HepG2 (cell line): ENCODE measurements at regions not wholly inside any gene's neighbourhood (a gene's known extent, or its start where the extent isn't known, plus 50 kb on each side); places are given as distances from the start of the nearest gene placed in this dataset.

Experiments
- BORCS8-MEF2B ChIP-seq: sonication (generic); formaldehyde crosslinking; IDR thresholded peaks from 2 replicates; pipeline ENCODE4 v1.8.0; 2022; ENCODE audit warnings: mild to moderate bottlenecking, missing genetic modification reagents
- CHCHD3 ChIP-seq: sonication (generic); formaldehyde crosslinking; IDR thresholded peaks from 2 replicates; pipeline ENCODE4 v1.8.0; 2022; ENCODE audit warnings: mild to moderate bottlenecking, missing genetic modification reagents, moderate library complexity
- ETV6 ChIP-seq: sonication (generic); formaldehyde crosslinking; conservative IDR thresholded peaks from 2 replicates; pipeline ENCODE4 v1.4.0; 2020; ENCODE audit warnings: missing genetic modification reagents
- FOXO1 ChIP-seq: sonication (generic); formaldehyde crosslinking; IDR thresholded peaks from 2 replicates; pipeline ENCODE4 v1.4.0; 2020; ENCODE audit warnings: missing genetic modification reagents
- HDAC1 ChIP-seq: sonication (generic); formaldehyde crosslinking; IDR thresholded peaks from 2 replicates; pipeline ENCODE4 v1.5.1; 2020; ENCODE audit warnings: mild to moderate bottlenecking, missing genetic modification reagents
- PAXIP1 ChIP-seq: sonication (generic); formaldehyde crosslinking; conservative IDR thresholded peaks from 2 replicates; pipeline ENCODE4 v1.4.0; 2020; ENCODE audit warnings: mild to moderate bottlenecking, missing genetic modification reagents, moderate library complexity
- PLRG1 ChIP-seq: fragments of 450-650 bp; conservative IDR thresholded peaks from 2 replicates; pipeline ENCODE4 v1.6.1; 2016
- PLSCR1 ChIP-seq: sonication (generic); formaldehyde crosslinking; IDR thresholded peaks from 2 replicates; pipeline ENCODE4 v1.5.0; 2020; ENCODE audit warnings: missing genetic modification reagents, mild to moderate bottlenecking, borderline replicate concordance
- POLR2AphosphoS2 ChIP-seq: IDR thresholded peaks from 2 replicates; pipeline ENCODE4 v1.6.1; 2011; ENCODE audit warnings: low read depth, low read length, improper control_type of control experiment
- SMAD9 ChIP-seq: sonication (generic); formaldehyde crosslinking; IDR thresholded peaks from 2 replicates; pipeline ENCODE4 v1.5.1; 2020; ENCODE audit warnings: mild to moderate bottlenecking, missing genetic modification reagents
- TMF1 ChIP-seq: sonication (generic); formaldehyde crosslinking; IDR thresholded peaks from 2 replicates; pipeline ENCODE4 v1.8.1; 2022; ENCODE audit warnings: low read depth, missing genetic modification reagents
- ZBED4 ChIP-seq: sonication (generic); formaldehyde crosslinking; IDR thresholded peaks from 2 replicates; pipeline ENCODE4 v1.4.0; 2020; ENCODE audit warnings: missing genetic modification reagents, borderline replicate concordance
- ZNF34 ChIP-seq: sonication (generic); formaldehyde crosslinking; IDR thresholded peaks from 2 replicates; pipeline ENCODE4 v1.4.0; 2020; ENCODE audit warnings: mild to moderate bottlenecking, missing genetic modification reagents, borderline replicate concordance
- ZNF431 ChIP-seq: sonication (generic); formaldehyde crosslinking; IDR thresholded peaks from 2 replicates; pipeline ENCODE4 v1.9.0; 2022; ENCODE audit warnings: missing genetic modification reagents, low read depth, mild to moderate bottlenecking, borderline replicate concordance
- ZNF44 ChIP-seq: sonication (generic); formaldehyde crosslinking; IDR thresholded peaks from 2 replicates; pipeline ENCODE4 v1.5.1; 2020; ENCODE audit warnings: mild to moderate bottlenecking, missing genetic modification reagents
- ZNF670 ChIP-seq: sonication (generic); formaldehyde crosslinking; IDR thresholded peaks from 2 replicates; pipeline ENCODE4 v1.8.0; 2022; ENCODE audit warnings: mild to moderate bottlenecking, missing genetic modification reagents, borderline replicate concordance
- ZNF687 ChIP-seq: sonication (generic); formaldehyde crosslinking; IDR thresholded peaks from 2 replicates; pipeline ENCODE4 v1.5.1; 2020; ENCODE audit warnings: mild to moderate bottlenecking, missing genetic modification reagents, moderate library complexity

GRCh38 chr7:23956772-23957576, 247.0 kb downstream of the STK31 start (continued):
- no peak for TF ChIP-seq ZBED4 (CRISPR knock-in tag)
- TF ChIP-seq FOXO1 (CRISPR knock-in tag): peak; percentile 20; the same call in 1 of the 2 replicates
- no peak for TF ChIP-seq ZNF44 (CRISPR knock-in tag)
- no peak for TF ChIP-seq POLR2AphosphoS2
- TF ChIP-seq ZNF670: 0 out of 2 replicates have a peak, but pooled peaks have one; percentile 54
- no peak for TF ChIP-seq SMAD9 (CRISPR knock-in tag)
- TF ChIP-seq PLSCR1 (CRISPR knock-in tag): no peak
- TF ChIP-seq ETV6 (CRISPR knock-in tag): no peak
- 0 out of 2 replicates have a peak, but pooled peaks have one; percentile 38 for TF ChIP-seq ZNF431 (CRISPR knock-in tag)
- peak; percentile 53; the same call in 1 of the 2 replicates for TF ChIP-seq HDAC1 (CRISPR knock-in tag)
- TF ChIP-seq CHCHD3: no peak
- no peak for TF ChIP-seq ZNF34
- TF ChIP-seq TMF1: no peak
- TF ChIP-seq PLRG1: no peak
- TF ChIP-seq BORCS8-MEF2B (CRISPR knock-in tag): no peak
- TF ChIP-seq ZNF687 (CRISPR knock-in tag): no peak
- peak; percentile 80 for TF ChIP-seq PAXIP1
